Hypothalamus (tissue), 51 donors: ENCODE measurements at regions not wholly inside any gene's neighbourhood (a gene's known extent, or its start where the extent isn't known, plus 50 kb on each side); places are given as distances from the start of the nearest gene placed in this dataset.

Experiments used
- DNase-seq, 51 donors: peaks; one replicate each; lab custom pipeline; 2025; lab: John Stamatoyannopoulos, UW

DNA sequence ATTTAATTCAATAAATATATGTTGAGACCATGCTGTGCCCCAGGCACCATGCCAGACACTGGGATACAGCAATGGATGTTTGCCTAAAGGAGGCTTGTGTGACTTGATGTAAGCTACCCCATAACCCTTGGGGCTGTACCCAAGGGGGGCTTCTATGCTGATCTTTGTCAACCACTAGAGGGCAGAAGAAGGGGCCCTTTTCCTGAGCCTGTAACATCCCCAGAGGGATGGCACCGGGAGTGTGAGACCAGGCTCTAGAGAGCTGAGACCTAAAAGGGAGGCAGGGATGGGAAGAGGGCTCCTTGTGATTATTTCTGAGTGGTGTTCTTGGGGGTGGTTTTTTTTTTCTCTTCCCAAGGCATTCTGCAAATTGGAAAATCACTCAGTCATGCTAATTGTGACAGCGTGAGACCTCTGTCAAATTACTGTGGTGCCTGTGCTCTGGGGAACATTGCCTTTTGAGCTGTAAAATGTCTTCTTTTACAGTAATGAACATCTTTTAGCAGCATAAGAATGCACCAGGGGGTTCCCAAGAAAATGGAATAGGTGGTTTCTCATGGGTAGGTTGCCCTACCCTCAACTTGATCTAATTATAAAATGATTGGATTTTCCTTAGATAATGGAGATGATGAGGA lies 138.7 kb upstream of the SLC24A3 start:
- no peak for DNase-seq

DNA sequence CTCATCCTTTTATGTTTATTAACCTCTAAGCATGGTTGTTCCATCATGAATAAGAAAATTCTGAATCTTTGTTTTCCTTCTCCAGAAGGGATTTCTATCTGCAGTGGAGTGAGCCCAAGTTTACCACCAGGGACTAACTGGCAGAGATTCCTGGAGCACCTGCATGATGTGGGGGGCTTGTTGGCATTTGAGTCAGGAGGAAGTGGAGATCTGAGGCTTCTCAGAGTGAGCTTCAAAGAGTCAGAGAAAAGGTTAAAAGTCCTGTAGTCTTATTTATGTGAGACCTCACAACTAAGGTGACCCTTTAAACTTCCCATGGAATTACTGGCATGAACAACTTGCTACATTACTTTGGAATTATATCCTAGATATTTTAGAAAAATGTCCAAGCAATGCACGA lies 138.1 kb upstream of the SLC24A3 start:
- DNase-seq, result no peak

DNA sequence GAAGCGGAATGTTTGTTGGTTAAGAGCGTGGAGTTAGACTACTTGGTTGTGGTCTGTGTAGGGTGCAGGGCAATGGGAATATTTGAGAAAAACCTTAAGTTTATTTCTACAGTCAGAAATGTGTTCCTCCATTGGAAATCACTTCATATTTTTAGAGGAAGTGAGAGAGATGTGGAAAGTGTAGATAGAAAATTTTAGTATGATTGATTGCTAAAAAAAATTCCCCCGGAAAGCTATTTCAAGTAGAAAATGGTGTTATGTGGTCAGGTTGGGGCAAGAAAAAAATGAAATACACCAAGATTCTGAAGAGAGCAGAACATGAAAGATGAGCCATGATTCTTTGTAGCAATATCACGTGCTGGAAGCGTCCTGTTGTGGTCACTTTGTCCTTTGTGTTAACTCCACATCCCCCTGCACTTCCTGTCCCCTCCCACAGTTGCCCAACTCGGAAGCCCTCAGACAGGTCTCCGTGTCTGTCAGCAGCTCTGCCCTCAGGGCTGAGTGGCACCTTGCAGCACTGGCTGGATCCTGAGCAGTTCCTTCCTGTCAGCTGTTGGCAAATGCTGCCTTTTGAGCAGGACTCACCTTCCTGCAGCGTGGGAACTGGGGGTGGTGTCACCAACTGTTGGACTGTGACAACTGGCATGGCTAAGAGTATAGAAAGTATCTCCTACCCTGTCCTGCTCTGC lies 137.5 kb upstream of the SLC24A3 start:
- no peak for DNase-seq

DNA sequence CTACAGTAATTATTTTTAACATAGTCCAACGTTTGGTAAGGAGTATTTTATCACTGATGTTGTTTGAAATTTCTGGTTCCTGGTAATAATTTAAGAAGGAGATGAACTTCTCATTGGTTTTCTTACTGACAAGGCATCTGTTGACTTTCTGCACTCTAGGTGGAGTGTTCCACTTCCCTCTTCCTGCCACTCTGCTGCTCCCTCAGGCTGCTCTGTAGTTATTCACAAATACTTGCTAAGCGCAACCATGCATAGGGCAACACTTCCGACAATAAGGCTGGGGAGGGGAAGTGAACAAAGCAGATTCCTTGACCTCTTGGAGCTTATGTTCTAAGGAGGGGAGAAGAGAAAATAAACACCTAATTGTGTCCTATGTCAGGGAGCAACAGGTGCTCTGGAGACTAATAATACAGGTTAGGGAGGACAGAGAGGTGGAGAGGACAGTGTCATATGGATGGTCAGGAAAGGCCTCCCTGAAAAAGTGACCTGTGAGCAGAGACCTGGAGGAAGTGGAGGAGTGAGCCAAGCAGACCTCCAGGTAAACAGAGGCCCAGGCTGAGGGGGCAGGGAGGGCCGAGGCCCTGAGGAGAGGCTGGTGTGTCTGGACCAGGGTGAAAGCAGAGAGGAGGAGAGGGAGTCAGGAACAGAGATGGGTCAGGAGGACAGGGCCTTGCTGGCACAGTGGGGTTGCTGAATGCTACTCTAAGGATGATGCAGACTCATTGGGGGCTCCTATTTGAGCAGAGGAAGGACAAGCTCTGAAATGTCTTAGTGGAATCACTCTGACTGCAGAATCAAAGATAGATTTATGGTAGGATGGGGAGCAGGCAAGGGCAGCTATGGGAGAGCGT lies 134.8 kb upstream of the SLC24A3 start:
- DNase-seq, result no peak

DNA sequence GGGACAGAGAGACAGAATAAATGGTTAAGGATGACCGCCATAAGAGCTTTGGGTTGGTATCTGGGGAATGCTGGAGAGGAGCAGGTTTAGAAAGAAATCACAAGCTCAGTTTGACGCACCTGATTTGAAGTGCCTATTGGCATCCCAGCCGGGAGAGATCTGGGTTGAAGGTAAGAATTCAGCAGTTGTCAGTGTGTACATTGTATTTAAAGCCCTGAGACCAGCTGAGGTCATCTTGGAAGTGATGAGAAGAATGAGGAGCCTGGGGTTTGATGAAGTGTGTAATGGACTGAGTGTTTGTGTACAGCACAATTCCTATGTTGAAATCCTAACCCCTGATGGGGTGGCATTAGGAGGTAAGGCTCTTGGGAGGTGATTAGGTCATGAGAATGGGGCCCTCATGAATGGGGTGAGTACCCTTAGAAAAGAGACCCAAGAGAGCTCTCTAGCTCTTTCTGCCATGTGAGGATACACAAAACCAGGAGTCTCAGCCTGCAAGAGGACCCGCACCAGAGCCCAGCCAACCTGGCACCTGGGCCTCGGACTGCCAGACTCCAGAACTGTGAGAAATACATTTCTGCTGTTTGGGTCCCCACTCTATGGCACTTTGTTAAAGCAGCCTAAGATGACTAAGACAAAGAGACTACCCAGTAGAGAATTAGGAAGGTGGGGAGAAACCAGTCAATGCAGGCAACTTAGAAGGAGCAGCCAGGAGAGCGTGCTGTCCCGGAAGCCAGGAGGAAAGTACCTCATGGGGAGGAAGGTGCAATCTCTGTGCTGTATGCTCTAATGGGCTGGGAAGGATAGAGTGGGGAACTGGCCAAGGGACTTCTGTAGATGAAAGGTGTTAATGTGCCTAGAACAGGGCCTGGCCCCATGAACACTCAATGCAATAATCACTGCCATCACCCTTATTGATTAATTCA lies 133.7 kb upstream of the SLC24A3 start:
- DNase-seq, result no peak

DNA sequence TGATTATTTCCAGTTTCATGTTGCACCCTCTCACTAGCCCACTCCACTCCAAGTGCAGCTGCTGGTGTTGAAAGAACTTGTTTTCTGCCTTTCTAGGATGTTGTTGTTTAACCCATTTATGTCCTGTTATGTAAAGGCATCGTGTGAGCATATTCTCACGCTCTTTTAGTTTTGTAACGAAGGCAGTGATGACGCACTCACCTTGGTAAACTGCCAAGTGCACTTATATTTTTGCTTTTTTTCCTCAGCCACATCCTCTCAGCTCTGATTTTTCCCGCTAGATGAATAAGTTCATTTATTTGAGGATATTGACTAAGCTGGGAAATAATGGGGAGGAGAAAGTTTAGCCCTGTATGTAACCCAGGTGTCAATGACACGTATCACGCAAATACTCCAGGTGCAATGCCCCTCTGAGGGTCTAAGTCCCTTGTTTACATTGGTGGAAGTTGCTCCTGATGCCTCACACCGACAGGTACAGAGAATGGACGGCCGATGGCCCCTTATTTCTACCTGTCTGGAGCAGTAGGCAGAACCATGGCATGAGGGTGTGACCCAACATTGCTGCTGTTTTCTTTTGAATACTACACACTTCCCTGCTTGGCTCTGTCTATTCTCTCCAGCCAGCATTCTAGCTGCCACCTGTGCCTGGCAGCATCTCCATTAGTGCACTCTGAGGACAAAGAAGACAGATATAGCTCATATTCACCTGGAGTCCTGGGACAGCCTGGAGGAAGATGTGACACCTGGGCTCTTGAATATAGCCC lies 132.7 kb upstream of the SLC24A3 start:
- no peak for DNase-seq

DNA sequence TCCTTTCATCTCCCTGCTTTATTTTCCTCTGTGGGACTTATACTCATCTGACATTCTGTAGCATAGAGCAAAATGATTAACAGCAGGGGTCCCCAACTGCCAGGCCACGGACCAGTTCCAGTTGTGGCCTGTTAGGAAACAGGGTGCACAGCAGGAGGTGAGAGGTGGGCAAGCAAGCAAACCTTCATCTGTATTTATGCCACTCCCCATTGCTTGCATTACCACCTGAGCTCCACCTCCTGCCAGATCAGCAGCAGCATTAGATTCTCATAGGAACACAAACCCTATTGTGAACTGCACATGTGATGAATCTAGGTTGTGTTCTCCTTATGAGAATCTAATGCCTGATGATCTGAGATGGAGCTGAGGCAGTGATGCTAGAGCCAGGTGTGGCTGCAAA lies 130.5 kb upstream of the SLC24A3 start:
- no peak for DNase-seq

DNA sequence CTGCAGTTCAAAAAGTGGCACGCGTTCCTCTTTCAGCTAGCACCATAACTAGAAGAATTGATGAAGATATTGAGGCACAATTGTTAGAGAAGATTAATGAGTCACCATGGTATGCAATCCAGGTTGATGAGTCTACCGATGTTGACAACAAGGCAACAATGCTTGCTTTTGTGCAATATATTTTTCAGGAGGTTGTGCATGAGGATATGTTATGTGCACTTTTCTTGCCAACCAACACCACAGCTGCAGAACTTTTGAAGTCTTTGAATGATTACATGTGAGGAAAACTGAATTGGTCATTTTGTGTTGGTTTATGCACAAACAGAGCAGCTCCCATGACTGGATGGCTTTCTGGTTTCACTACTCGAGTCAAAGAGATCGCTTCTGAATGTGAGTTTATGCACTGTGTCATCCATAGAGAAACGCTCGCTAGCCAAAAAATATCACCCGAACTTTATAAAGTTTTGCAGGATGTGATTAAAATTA lies 129.3 kb upstream of the SLC24A3 start:
- DNase-seq, result no peak

DNA sequence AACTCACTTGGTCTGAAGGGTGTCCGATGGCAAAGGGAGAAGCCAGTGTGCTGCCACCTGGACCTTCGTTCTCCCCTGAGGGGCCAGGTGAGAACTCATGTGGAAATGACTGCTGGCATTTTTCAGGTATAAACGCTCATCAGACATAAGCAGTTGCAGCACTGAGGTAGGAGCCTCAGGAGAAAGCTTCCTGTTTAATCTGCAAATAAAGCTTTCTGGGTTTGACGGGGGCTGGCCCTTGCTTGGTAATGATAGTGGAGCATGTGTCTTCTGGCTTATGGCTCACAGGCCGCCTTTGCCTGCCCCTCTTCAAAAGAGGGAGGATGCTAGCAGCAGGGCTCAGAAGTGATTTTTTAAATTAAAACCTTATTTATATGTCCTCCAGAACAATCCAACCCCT lies 122.1 kb upstream of the SLC24A3 start:
- DNase-seq, result no peak

DNA sequence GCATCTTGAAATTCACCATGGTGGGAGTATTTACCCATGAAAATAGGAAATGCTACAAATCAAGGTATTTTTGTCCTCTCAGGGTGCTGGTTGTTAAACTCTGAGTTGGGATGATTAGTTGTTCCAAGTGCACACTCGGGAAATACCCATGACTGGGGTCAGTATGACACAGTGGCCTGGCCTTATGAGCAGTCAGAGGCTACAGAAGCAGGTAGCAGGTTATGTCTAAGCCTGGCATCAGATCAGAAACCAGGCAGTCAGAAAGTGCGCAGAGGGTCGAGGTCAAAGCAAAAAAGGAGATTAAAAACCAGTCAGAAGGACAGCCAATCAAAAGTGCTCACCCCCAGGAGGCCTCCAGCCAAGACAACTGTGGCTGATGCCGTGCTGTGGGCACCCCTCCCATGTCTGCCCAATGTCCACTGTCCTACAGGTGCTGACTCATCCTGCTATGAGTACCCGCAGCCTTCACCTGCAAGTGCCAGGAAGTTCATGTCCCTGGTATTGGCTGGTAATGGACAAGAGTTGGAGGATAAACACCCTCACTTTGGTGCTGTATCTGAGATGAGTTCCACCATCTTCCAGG lies 117.4 kb upstream of the SLC24A3 start:
- DNase-seq, result no peak

DNA sequence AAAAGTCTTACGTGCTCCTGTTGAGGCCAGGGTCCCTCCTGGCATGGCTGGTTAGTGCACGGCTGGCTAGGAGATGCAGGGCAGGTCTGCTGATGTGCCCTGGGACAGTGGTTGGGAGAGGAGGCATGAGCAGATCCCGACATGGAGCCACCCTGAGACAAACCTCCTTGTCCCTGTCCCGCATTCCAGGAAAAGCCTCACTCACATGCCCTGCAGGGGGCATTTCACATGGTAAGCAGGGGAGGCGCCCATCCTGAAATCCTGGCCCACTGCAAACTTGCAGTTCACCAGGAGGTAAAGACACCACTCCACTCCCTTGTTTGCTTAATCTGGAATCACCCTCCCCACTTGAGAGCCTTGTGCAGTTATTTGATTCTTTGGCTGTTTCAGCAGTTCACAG lies 116.7 kb upstream of the SLC24A3 start:
- no peak for DNase-seq

DNA sequence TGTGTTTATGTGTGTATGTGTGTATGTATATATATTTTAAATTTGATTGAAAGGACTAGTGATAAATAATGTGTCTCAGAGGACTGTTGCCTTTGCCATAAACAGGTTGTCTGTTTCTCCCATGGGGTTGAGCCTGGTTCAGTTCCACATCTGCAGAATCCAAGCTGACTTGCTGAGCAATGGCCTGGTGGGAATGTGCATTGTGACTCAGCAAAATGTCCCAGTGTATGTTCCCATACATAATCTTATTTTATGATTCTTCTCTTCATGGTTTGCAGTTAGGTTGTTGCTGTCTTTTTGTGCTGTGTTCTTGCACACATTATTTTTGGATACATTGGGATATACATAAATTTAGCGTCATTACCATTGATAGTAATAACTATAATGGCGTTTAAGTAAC lies 115.6 kb upstream of the SLC24A3 start:
- DNase-seq, result no peak

DNA sequence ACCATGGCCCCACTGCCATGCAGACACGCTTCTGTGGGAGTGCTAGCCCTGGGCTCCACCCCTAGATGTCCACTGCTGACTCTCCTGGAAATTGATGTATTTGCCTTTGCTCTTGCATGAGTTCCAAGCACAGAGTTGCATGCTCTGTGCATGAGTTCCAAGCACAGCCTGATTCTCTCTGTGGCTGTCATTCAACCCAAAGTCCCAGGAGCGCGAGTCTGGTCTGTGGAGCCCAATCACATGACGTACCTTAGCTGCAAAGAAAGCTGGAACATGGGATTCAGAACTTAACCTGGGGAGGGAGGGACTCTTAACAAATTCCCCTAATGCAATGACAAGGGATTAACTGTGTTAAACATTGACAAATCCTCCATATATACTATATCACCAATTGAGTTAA lies 114.3 kb upstream of the SLC24A3 start:
- DNase-seq, result no peak

DNA sequence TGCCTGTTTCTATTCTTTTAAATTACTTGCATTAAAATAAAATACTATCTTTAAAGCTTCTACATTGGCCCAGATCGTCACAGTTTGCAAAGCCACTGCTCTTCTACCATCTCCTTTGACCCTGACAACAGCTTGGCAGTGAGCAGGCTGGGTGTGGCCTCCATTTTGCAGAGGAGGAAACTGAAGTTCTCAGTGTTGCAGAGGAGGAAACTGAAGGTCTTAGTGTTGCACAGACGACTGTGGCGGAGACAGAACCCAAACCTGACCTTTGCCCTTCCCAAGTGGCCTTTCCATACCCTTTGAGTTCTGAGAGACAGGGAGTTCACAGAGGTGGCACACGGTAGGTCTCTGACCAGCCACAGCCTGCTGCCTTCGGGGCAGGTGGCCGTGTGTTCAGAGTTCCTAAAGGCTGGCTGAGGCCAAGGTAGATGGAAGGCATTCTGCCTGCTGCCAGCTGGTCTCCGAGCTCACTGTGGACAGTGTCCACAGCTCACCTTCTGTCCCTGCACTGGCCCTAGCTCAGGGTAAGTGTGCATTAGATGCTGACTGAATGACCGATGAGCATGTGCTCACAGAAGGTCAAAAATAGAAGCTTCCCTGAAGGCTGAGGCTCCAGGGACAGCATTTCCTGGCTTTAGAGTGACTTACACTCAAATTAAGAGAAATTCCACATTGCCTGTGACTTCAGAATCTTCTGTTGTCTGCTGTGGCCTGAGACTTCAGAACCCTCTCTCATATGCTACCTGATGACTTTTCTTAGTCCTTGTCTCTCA lies 113.5 kb upstream of the SLC24A3 start:
- no peak for DNase-seq

DNA sequence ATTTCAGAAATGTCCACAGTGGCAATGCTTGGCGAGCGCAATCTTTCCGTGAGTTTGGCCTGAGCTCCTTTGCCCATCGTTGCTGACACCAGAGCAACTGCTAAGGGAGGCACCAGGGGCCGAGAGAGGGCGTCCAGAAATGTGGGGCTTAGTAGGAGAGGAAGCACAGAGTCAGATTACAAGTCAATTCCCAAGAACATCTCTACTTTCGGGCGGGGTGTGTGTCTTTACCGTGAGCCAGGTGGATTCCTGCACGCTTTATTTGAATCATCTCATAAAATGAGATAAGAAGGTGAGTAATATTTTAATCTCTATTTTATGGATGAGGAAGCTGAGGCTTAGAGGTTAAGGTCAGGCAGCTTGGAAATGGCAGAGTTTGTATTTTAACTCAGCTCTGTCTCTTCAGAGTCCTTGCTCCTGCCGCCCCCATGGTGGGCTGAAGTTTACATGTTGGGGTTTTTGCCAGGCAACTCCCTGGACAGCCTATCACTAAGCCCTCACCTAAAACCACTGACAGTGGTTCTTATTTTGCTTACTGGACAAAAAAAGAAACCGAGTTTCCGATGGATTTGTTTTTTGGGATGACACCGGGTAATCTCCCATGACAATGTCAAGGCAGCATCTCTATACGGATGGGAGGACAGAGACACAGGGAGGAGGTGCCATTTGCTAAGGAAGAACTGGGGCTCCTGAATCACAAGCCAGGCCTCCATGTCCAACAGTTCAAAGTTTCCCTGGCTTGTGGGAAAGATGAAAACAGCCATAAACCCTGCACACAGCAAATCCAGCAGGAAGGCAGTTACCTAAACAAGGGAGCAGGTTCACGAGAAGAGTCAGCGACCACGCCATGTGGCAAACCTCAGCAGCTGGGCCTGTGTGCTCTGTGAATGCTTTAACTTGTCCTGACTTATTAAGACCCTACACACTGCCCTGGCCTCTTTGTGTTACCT lies 112.6 kb upstream of the SLC24A3 start:
- DNase-seq, result no peak

DNA sequence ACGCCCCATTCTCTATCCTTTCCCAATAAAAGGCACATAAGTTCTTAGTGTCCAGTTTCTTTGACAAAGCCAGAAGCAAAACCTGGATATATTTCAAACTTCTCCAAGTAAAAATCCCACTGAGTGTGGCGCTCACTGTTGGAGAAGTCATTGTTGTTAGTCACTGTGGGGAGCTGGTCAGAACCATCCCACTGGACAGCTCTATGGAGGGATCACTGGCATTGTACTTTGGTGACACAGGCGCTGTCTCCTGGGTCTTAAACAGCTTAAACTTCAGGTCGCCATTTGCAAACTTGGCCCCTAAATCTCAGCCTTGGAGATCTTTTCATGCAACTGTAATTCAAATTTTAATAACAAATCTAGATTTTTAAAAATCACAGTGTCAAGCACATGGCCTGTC lies 111.5 kb upstream of the SLC24A3 start:
- no peak for DNase-seq

DNA sequence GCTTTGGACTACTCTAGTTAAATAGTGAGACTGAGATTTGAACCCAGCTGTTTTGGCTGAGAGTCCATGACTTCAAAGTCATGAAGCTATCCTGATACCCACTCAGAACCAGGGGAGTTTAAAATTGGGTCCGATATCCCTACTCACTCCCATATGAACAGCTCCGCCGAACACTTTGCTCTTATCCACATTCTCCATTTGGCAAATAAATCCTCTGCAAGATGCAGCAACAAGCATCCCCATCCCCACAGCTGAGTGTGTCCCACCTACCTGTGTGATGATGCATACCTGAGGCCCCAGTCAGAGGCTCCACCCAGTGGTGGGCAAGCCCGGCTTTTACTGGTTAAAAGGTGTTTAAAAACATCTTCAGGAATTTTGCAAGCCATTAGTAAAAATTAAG lies 108.3 kb upstream of the SLC24A3 start:
- DNase-seq, result no peak

DNA sequence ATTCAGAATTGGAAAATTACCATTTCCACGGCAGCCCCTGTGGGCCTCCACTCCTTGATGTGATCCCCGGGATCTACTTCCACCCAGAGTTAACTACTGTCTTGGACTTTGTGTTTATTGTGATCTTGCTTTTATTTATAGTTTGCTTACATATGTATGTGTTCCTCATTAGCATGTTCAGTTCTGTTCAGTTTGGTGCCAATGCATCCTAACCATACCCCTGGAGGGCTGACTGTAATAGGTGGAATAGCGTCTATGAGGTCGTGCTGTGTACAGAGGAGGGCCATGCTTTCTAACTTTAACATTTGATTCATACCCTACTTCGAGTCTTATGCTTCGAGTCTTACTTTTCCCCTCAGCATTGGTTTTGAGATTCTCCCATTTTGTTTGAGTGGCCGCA lies 104.3 kb upstream of the SLC24A3 start:
- no peak for DNase-seq
